Activated gamma-delta T cell treated with Interleukin-2 at 50 U/mL for 16 hours (primary cell): ENCODE measurements at regions not wholly inside any gene's neighbourhood (a gene's known extent, or its start where the extent isn't known, plus 50 kb on each side); places are given as distances from the start of the nearest gene placed in this dataset.

Source experiments
- DNase-seq: peaks from one replicate; pipeline ENCODE4 v3.0.0-alpha.2; 2020

GRCh38 chr11:134905928-134906327, 493.9 kb upstream of the B3GAT1 start:
- DNase-seq, result no peak

- no peak for DNase-seq
These were observed 493.5 kb upstream of the B3GAT1 start for GRCh38 chr11:134905517-134905916.

GRCh38 chr11:134904103-134904790, 492.2 kb upstream of the B3GAT1 start:
- no peak for DNase-seq

- DNase-seq, result no peak
These were observed 490.2 kb upstream of the B3GAT1 start for GRCh38 chr11:134901955-134902918.

GRCh38 chr11:134901542-134901941, 489.5 kb upstream of the B3GAT1 start:
- DNase-seq, result no peak

- no peak for DNase-seq
These were observed 482.0 kb upstream of the B3GAT1 start for GRCh38 chr11:134893810-134894685.

- DNase-seq, result no peak
These were observed 478.4 kb upstream of the B3GAT1 start for GRCh38 chr11:134890446-134890845.

- no peak for DNase-seq
These were observed 477.8 kb upstream of the B3GAT1 start for GRCh38 chr11:134889832-134890231.

GRCh38 chr11:134888821-134889220, 476.8 kb upstream of the B3GAT1 start:
- DNase-seq, result no peak

GRCh38 chr11:134887896-134888295, 475.9 kb upstream of the B3GAT1 start:
- DNase-seq, result no peak

- no peak for DNase-seq
These were observed 471.4 kb upstream of the B3GAT1 start for GRCh38 chr11:134883484-134883883.

GRCh38 chr11:134882671-134883297, 470.7 kb upstream of the B3GAT1 start:
- no peak for DNase-seq

- no peak for DNase-seq
These were observed 470.1 kb upstream of the B3GAT1 start for GRCh38 chr11:134882141-134882540.

GRCh38 chr11:134880788-134881187, 468.7 kb upstream of the B3GAT1 start:
- DNase-seq, result no peak

- DNase-seq, result no peak
These were observed 467.9 kb upstream of the B3GAT1 start for GRCh38 chr11:134879931-134880330.

- no peak for DNase-seq
These were observed 467.3 kb upstream of the B3GAT1 start for GRCh38 chr11:134879341-134879740.

GRCh38 chr11:134878785-134879184, 466.7 kb upstream of the B3GAT1 start:
- no peak for DNase-seq

GRCh38 chr11:134876226-134876625, 464.2 kb upstream of the B3GAT1 start:
- no peak for DNase-seq

GRCh38 chr11:134866981-134867675, 455.1 kb upstream of the B3GAT1 start:
- DNase-seq, result no peak

GRCh38 chr11:134866215-134866614, 454.2 kb upstream of the B3GAT1 start:
- DNase-seq, result no peak

GRCh38 chr11:134864968-134865305, 452.9 kb upstream of the B3GAT1 start:
- no peak for DNase-seq
